HCEC 1CT (cell line): ENCODE measurements at regions not wholly inside any gene's neighbourhood (a gene's known extent, or its start where the extent isn't known, plus 50 kb on each side); places are given as distances from the start of the nearest gene placed in this dataset.

Experiments used
- DNase-seq: peaks from one replicate; pipeline ENCODE4 v3.0.0-alpha.2; 2017

- DNase-seq = no peak
Measured at GRCh38 chr16:87552072-87552718, 50.1 kb upstream of the JPH3 start.

GRCh38 chr16:87551487-87551886 lies 50.8 kb upstream of the JPH3 start:
- peak; percentile 17 for DNase-seq

GRCh38 chr16:87550495-87550961 lies 51.8 kb upstream of the JPH3 start:
- no peak for DNase-seq

GRCh38 chr16:87549627-87550494 lies 52.4 kb upstream of the JPH3 start:
- DNase-seq = no peak

GRCh38 chr16:87548046-87548445 lies 54.3 kb upstream of the JPH3 start:
- DNase-seq = no peak

- DNase-seq = no peak
Measured at GRCh38 chr16:87543436-87544191, 50.8 kb upstream of the ZCCHC14 start.

GRCh38 chr16:87542531-87543102 lies 49.8 kb upstream of the ZCCHC14 start:
- no peak for DNase-seq
